Activated CD8-positive, alpha-beta T cell treated with anti-CD3 and anti-CD28 coated beads for 36 hours (primary cell): ENCODE measurements at regions not wholly inside any gene's neighbourhood (a gene's known extent, or its start where the extent isn't known, plus 50 kb on each side); places are given as distances from the start of the nearest gene placed in this dataset.

Source experiments
- ATAC-seq: fragments of 200-7000 bp; cut with Tn5 transposase; one replicate; pipeline ENCODE4 v1.10.0; 2021; ENCODE audit warnings: mild to moderate bottlenecking, moderate library complexity
- CTCF ChIA-PET: fragments of 350-600 bp; sonication (Branson Sonifier 250); formaldehyde crosslinking; loops from one replicate; lab custom pipeline; 2021; ENCODE audit warnings: antibody characterized with exemption; lab: Charles Lee
- POLR2A ChIA-PET: fragments of 350-600 bp; sonication (Branson Sonifier 250); formaldehyde crosslinking; loops from one replicate; lab custom pipeline; 2021; ENCODE audit warnings: antibody characterized with exemption; lab: Charles Lee
- DNase-seq: peaks from one replicate; pipeline ENCODE4 v3.0.0-alpha.2; 2020
- H3K27ac Mint-ChIP-seq: one replicate; pipeline ENCODE4 v1.8.0; 2021; ENCODE audit warnings: mild to moderate bottlenecking, mixed read lengths
- H3K27me3 Mint-ChIP-seq: one replicate; pipeline ENCODE4 v1.8.0; 2021; ENCODE audit warnings: mixed read lengths
- H3K36me3 Mint-ChIP-seq: one replicate; pipeline ENCODE4 v1.8.0; 2021; ENCODE audit warnings: low read depth, mixed read lengths
- H3K4me1 Mint-ChIP-seq: one replicate; pipeline ENCODE4 v1.8.0; 2021; ENCODE audit warnings: low read depth, mixed read lengths
- H3K4me3 Mint-ChIP-seq: one replicate; pipeline ENCODE4 v1.8.0; 2021; ENCODE audit warnings: mild to moderate bottlenecking, moderate library complexity, mixed read lengths
- H3K9me3 Mint-ChIP-seq: one replicate; pipeline ENCODE4 v1.8.0; 2021; ENCODE audit warnings: mixed read lengths
- CTCF ChIP-seq: fragments of 200-600 bp; IDR thresholded peaks from one replicate; pipeline ENCODE4 v1.8.0; 2022; ENCODE audit warnings: antibody characterized with exemption, mild to moderate bottlenecking
- intact Hi-C: fragments of 100-400 bp; cut with micrococcal nuclease; formaldehyde crosslinking; loops from one replicate; pipeline ENCODE4 v1.10.0; 2022

- Mint-ChIP-seq H3K27ac (no peak overlapping the region), H3K9me3 (no peaks in the 10 kb centered on the region), H3K4me3 (no peak overlapping the region), H3K27me3 (no peaks in the 10 kb centered on the region), H3K36me3 (no peaks in the 10 kb centered on the region), H3K4me1 (peaks cover 3% of the 10 kb centered on the region)
- TF ChIP-seq CTCF = no peak
- CTCF ChIA-PET = no interaction called here
- ATAC-seq (no peak), DNase-seq (no peak)
- intact Hi-C loops = no loop called here
- POLR2A ChIA-PET = no interaction called here
These were observed 464.0 kb upstream of the ZNF608 start for GRCh38 chr5:125210242-125210947.

- no peak for ATAC-seq
- Mint-ChIP-seq H3K9me3 (peaks cover 5% of the 10 kb centered on the region), H3K4me3 (no peak overlapping the region), H3K4me1 (no peaks in the 10 kb centered on the region), H3K27me3 (no peaks in the 10 kb centered on the region), H3K27ac (no peak overlapping the region), H3K36me3 (no peaks in the 10 kb centered on the region)
- no peak for DNase-seq
- POLR2A ChIA-PET = no interaction called here
- CTCF ChIA-PET = no interaction called here
- intact Hi-C loops = no loop called here
- TF ChIP-seq CTCF = no peak
These were observed 467.6 kb upstream of the ZNF608 start for GRCh38 chr5:125214080-125214479.

- DNase-seq (no peak), ATAC-seq (no peak)
- H3K4me3 Mint-ChIP-seq = no peak overlapping the region
- no peak for TF ChIP-seq CTCF
- peaks cover 5% of the 10 kb centered on the region for H3K4me1 Mint-ChIP-seq
- ChIA-PET CTCF (no interaction called here), POLR2A (no interaction called here)
- peaks cover 5% of the 10 kb centered on the region for H3K9me3 Mint-ChIP-seq
- no peak overlapping the region for H3K27ac Mint-ChIP-seq
- H3K36me3 Mint-ChIP-seq = no peaks in the 10 kb centered on the region
- intact Hi-C loops = no loop called here
- no peaks in the 10 kb centered on the region for H3K27me3 Mint-ChIP-seq
These were observed 469.2 kb upstream of the ZNF608 start for GRCh38 chr5:125215593-125215992.

- no peaks in the 10 kb centered on the region for H3K36me3 Mint-ChIP-seq
- H3K27me3 Mint-ChIP-seq = no peaks in the 10 kb centered on the region
- CTCF ChIA-PET = no interaction called here
- no peak overlapping the region for H3K4me3 Mint-ChIP-seq
- ATAC-seq (peak; percentile 61), DNase-seq (peak; percentile 1)
- H3K4me1 Mint-ChIP-seq = peaks cover 5% of the 10 kb centered on the region
- intact Hi-C loops = no loop called here
- TF ChIP-seq CTCF = no peak
- POLR2A ChIA-PET = no interaction called here
- peaks cover 5% of the 10 kb centered on the region for H3K9me3 Mint-ChIP-seq
- H3K27ac Mint-ChIP-seq = no peak overlapping the region
These were observed 473.3 kb upstream of the ZNF608 start for GRCh38 chr5:125219710-125220109.

- no peak for TF ChIP-seq CTCF
- ATAC-seq (peak; percentile 30), DNase-seq (peak; percentile 18)
- Mint-ChIP-seq H3K9me3 (peaks cover 5% of the 10 kb centered on the region), H3K36me3 (no peaks in the 10 kb centered on the region), H3K27ac (no peak overlapping the region), H3K4me3 (no peak overlapping the region), H3K4me1 (peaks cover 5% of the 10 kb centered on the region), H3K27me3 (no peaks in the 10 kb centered on the region)
- ChIA-PET CTCF (no interaction called here), POLR2A (no interaction called here)
- intact Hi-C loops = no loop called here
These were observed 473.8 kb upstream of the ZNF608 start for GRCh38 chr5:125220284-125220683.
